SW480 (cell line): ENCODE measurements at regions not wholly inside any gene's neighbourhood (a gene's known extent, or its start where the extent isn't known, plus 50 kb on each side); places are given as distances from the start of the nearest gene placed in this dataset.
"Not testable (repeated sequence)": the region's sequence is repeated elsewhere in the genome, so short reads cannot be mapped to it uniquely, and the experiment has no call there.

Experiments
- DNase-seq: peaks from one replicate; pipeline ENCODE4 v3.0.0-alpha.2; 2016; ENCODE audit warnings: low spot score

- no peak for DNase-seq
Measured at GRCh38 chr6:137399881-137400443, 94.2 kb downstream of the OLIG3 start.

GRCh38 chr6:137395316-137395715 lies 98.9 kb downstream of the OLIG3 start:
- DNase-seq: no peak

- no peak for DNase-seq
Measured at GRCh38 chr6:137391061-137391814, 103.0 kb downstream of the OLIG3 start.

GRCh38 chr6:137390334-137390733 lies 103.9 kb downstream of the OLIG3 start:
- DNase-seq: no peak

- no peak for DNase-seq
Measured at GRCh38 chr6:137389150-137389704, 105.0 kb downstream of the OLIG3 start.

- DNase-seq: peak; percentile 49
Measured at GRCh38 chr6:137387096-137387764, 107.0 kb downstream of the OLIG3 start.

GRCh38 chr6:137383287-137383686 lies 110.9 kb downstream of the OLIG3 start:
- DNase-seq: not testable (repeated sequence)

- DNase-seq: no peak
Measured at GRCh38 chr6:137378090-137378369, 116.2 kb downstream of the OLIG3 start.

GRCh38 chr6:137373296-137373695 lies 120.9 kb downstream of the OLIG3 start:
- DNase-seq: no peak

GRCh38 chr6:137372532-137372931 lies 121.7 kb downstream of the OLIG3 start:
- DNase-seq: no peak

GRCh38 chr6:137371634-137372016 lies 122.6 kb downstream of the OLIG3 start:
- no peak for DNase-seq

- no peak for DNase-seq
Measured at GRCh38 chr6:137370871-137371633, 123.1 kb downstream of the OLIG3 start.

- DNase-seq: no peak
Measured at GRCh38 chr6:137369136-137369535, 125.1 kb downstream of the OLIG3 start.

GRCh38 chr6:137365707-137366437 lies 128.3 kb downstream of the OLIG3 start:
- no peak for DNase-seq

GRCh38 chr6:137363805-137364138 lies 130.4 kb downstream of the OLIG3 start:
- DNase-seq: no peak

- DNase-seq: no peak
Measured at GRCh38 chr6:137362878-137363804, 131.1 kb downstream of the OLIG3 start.

GRCh38 chr6:137361701-137362100 lies 132.5 kb downstream of the OLIG3 start:
- no peak for DNase-seq

GRCh38 chr6:137358273-137358672 lies 135.9 kb downstream of the OLIG3 start:
- no peak for DNase-seq

- no peak for DNase-seq
Measured at GRCh38 chr6:137357948-137358266, 136.3 kb downstream of the OLIG3 start.

GRCh38 chr6:137357263-137357947 lies 136.8 kb downstream of the OLIG3 start:
- DNase-seq: no peak
